GM19035 (cell line): ENCODE measurements at regions not wholly inside any gene's neighbourhood (a gene's known extent, or its start where the extent isn't known, plus 50 kb on each side); places are given as distances from the start of the nearest gene placed in this dataset.
"Not testable (repeated sequence)": the region's sequence is repeated elsewhere in the genome, so short reads cannot be mapped to it uniquely, and the experiment has no call there.

Source experiments
- ATAC-seq: cut with Tn5 transposase; IDR thresholded peaks from one replicate; pipeline ENCODE4 v1.9.1; 2021; ENCODE audit not compliant: unreplicated experiment

DNA sequence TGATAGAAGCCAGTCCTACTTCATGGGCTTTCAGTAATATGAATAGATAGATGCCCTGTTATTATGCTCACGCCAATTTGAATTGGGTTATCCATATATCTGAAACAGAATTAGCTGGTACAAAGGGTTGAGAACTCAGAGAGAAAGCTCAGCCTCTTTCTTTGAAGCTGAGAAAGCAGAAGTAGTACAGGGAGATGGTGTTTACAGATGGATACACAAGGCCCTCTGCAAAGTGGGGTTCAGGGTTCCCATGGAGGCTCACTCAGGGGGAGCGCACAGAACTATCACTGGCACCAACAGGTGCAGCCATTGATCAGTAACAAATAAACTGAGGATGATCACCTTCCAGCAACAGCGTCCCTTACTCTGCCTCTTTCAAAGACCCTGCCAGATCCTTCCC is 349.7 kb downstream of the ICE1 start:
- ATAC-seq: no peak

DNA sequence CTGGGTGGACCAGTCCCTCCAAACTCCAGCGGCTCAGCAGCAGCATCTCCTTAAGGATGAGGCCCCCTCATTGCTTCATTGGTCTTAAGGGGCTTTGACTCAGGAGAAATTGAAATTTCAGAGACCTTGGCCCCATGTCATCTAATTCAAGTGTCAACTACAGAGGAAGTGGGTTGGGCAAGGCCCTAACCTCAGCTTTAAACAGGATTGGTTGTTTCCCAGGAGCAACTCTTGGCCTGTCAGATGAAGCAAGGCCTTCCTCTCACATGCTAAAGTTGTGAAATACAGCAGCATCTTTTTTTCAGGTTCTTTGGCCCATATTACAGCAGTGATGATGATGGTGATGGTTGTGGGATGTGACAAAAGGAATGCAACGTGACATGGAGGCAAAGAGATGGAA is 348.3 kb downstream of the ICE1 start:
- ATAC-seq: no peak

DNA sequence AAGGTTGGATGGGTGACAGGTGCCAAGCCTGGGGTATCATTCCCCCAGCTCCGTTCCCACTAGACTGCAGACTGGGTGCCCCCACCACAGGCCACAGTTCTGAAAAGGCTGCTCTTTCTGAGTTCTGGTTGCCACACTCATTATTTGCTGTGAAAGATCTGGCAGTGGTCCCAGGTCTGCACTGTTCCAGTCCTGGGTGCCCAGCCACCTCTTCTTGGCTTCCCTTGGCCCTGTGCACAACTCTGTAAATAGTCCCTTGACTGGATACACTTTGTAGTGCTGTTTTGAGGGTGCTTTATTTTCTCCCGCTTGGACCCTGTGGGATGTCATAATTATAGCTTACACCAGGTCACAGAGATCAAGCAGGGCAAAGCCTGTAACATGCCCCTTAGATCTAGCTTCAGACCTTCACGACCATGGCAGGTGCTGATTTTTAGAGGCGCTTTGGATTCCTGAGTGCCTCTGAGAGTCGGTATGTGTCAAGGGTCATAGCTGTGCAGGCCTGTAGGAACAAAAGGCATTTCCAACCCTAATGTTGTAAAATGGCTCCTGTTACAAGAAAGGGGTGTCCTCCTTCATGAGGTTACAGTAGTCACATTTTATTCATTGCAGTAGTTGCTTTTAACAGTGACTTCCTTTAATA is 344.9 kb downstream of the ICE1 start:
- ATAC-seq: no peak

DNA sequence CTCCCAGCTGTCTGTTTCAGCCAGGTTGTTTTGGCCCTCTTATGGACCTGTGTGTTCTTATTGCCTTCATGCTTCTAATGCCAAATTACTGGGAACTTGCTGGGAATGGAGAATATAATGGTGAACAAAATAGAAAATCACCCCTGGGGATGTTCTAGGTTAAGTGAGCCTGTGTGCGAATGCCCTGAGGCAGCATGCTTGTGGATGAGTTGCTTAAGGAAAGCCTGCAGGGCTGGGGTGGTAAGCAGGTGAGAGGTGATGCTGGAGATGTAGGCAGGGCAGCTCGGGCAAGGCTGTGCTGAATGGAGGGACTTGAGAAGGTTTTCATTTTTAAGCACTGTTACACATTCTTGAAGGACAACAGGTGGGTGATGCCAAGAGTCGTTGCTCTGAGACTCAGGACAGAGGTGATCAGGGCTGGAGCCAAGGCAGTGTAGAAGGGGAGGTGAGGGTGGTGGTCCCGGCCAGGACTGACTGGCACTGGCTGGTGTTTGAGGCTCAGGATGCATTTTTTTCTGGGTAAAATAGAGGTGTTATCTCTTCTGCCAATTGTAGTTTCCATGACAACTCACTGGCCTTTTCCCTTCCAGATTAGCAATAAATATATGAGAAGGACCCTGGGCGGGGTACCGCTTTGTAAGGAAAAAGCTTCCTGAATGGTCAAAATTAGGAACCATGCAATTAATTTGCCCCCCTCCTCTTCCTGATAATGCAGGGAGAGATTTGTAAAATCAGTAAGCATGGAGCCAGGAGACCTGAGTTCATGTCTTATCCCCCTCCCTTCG is 342.8 kb downstream of the ICE1 start:
- no peak for ATAC-seq

DNA sequence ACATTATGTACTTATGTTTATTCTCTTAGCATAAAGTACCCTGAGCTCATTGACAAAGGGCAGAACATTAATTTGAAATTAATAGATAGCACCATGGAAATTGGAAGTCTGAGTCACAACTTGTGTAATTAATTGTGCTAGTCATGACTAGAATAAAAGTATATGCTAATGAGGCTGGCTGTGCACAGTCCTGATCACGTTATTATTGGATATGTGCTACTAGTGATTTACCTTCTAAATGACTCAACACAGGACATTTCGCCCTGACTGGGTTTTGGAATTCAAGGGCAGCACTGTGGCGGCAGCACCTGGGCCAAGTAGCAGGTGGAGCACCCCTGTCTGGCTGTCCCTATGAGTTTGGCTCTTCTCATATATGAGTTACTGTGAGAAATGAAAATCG is 341.8 kb downstream of the ICE1 start:
- ATAC-seq: no peak

DNA sequence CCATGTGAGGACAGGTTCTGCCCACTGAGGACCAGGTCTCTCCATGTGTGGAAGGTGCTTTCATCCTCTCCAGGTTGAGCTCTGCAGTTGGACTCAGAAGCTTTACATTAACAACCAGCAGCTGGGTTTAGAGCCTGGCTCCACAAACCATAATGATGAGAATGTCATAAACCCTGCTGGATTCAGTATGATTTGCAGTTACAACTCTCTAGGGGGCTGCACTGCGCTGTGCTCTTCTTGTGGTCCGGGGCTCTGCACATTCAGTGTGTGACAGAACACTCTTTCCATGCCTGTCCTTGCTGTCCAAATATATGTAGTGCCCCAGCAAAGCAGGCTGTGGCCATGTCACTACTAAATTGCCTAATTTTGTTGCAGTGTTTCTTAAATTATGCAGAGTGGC is 334.3 kb downstream of the ICE1 start:
- no peak for ATAC-seq

DNA sequence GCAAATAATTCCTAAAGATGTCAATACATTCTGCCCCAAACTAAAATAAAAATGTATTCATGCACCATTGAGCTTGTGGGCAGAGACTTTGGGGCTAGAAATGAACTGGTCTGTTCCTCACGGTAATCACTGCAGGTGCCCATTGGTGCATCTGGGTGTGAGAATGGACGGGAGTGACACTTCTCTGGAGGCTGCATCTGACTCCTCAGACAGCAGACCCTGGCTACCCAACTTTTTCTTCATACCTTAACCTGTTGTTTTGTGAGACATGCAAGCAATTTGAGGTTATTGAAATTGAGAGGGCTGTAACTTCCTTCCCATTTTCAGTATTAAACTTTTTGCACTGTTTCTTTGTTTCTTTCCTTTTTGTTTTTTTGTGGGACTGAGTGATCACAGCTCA is 333.4 kb downstream of the ICE1 start:
- ATAC-seq: peak; percentile 48

DNA sequence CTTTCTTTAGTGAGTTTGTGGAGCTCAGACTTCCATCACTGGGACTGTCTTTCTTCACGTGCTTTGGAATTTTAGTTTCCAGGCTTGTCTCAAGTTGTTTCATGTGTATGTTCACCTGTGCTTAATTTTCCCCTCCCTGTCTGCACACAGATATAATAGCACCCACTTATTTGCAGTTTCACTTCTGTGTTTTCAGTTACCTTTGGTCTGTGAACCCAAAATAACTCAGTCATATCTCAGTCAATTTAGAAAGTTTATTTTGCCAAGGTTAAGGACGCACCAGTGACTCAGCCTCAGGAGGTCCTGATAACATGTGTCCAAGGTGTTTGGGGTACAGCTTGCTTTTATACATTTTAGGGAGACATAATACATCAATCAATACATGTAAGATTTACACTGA is 330.4 kb downstream of the ICE1 start:
- peak; percentile 66 for ATAC-seq

DNA sequence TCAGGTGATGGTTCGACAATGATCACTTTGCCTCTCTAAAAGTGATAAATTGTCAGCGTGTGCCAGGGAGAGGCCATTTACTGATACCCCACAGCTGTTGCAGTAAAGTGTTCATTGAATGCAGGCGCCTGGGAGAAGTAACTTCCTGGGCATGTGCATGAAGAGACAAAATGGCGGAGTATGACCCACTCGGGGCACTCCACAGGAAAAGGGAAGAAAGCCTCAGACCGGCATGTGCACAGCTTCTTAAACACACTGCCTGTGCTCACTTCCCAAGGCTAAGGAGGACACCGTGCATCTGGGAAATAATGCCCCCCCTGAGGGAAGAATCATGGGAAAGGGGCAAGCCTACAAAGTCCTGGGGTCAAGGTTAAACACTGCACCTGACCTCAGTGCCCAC is 329.5 kb downstream of the ICE1 start:
- no peak for ATAC-seq

DNA sequence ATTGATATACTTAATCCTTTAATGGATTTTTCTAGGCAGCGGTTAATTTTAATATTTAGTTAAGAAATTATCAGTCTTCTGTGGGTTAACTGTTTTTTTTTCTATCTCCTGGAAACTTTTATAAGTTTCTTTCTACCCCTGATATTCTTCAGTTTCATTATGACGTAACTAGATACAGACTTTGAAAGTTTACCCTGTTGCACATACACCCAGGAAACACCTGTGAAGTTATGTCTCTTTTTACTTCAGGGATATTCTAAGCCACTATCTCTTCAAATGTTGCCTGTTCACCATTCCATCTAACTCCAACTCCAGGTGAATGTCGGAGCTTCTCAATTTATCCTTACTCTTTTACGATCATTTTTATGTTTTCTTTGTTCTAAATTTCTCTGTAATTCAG is 329.0 kb downstream of the ICE1 start:
- ATAC-seq: peak; percentile 36

DNA sequence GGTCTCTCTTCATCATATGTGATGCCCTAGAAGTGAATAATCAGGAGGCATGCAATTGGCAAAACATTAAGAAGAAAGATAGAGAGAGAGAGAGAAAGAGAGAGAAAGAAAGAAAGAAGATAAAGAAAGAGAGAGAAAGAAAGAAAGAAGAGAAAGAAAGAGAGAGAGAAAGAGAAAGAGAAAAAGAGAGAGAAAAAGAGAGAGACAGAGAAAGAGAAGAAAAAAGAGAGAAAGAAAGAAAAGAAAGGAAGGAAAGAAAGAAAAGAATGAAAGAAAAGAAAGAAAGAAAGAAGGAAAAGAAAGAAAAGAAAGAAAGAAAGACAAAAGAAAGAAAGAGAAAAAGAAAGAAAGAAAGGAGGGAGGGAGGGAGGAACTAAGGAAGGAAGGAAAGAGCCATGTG is 318.9 kb downstream of the ICE1 start:
- no peak for ATAC-seq

DNA sequence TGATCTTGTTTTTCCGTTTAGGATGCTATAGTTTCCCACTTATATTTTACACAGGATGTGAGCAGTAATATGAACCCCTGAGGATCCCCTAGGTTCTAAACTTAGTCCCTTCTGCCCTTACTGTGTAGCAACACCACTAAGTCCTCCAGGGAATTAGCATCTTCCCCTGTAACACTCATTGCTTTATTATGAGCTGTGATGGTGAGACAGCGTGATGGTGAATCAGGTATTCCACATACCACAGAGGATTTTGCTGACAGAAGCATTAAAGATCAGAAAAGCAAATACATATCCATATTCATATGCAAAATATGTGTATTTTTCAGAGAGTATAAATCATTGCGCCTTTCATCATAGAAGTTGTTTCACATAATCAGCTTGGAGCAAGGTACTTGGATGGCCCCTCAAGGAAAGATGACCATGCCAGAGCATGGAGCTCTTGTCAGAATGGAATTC is 317.0 kb downstream of the ICE1 start:
- peak; percentile 35 for ATAC-seq

DNA sequence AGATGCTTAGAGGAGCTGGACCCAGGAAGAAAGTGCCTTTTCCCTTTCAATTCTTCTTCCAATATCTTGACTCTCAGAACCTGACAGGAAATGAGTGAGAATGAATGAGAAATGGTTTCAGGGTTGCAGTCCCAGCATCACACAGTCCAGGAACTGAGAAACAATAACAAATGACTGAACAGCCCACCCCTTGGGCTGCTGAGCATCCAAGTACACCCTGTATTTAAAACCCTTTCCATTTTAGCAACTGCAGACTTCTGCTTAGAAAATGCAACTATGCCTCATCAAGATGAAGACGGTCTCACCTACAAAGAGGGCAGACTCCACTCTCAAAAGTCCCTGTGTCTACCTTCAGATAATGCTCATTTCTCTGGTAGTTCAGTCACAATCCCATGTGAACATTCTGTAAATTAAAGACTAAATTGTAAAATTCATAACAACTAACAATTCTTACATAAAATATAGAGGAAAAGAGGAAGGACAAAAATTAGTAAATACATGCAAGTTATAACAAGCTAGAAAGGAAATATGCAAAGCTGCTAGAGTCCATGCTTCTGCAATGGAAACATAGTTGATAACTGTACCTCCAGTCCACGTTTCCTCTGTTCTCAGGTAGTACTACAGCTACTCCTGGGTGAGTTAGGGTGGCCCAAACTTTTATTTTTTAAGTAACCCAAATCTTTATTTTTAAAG is 316.5 kb downstream of the ICE1 start:
- ATAC-seq: peak; percentile 73

DNA sequence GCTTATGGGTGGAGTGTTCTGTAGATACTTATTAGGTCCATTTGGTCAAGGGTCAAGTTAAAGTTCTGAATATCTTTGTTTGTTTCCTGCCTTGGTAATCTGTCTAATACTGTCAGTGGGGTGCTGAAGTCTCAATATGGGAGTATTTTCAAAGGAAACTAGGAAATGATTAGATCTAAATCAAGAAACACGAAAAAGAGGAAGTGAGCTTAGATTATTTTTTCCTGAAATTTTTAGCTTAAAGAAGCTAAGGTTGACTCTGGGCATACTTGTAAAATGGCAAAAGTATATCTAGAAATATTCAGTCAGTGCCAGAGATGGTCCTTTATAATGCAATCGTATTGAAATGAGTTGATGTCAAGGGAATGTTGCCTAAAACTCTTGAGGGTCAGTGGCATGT is 313.5 kb downstream of the ICE1 start:
- ATAC-seq: no peak

DNA sequence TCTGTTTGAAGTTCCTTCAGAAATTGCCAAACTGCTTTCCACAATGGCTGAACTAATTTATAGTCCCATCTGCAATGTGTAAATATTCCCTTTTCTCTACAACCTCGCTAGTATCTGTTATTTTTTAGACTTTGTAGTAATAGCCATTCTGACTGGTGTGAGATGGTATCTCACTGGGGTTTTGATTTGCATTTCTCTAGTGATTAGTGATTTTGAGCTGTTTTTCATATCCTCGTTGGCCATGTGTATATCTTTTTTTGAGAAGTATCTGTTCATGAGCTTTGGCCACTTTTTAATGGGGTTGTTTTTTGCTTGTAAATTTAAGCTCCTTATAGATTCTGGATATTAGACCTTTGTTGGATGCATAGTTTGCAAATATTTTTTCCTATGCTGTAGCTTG is 310.6 kb downstream of the ICE1 start:
- ATAC-seq: not testable (repeated sequence)

DNA sequence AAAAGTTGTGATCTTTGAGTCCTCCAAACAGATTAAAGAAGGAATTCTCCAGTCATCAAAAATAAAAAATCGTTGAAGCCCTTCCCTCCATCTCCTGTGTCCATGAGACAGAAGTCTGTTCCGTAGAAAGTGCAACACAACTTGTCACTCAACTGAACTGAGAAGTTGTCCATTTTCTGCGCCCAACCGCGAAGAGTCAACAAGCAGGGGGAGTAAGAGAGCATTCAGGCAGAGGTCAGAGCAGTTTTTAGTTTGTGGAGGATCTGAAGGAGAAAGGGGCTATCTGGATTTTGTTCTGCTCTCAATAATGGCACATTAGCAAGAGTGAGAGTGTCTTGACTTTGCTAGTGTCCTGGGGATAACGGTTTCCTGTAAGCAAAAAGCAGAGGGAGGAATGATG is 303.9 kb downstream of the ICE1 start:
- no peak for ATAC-seq

DNA sequence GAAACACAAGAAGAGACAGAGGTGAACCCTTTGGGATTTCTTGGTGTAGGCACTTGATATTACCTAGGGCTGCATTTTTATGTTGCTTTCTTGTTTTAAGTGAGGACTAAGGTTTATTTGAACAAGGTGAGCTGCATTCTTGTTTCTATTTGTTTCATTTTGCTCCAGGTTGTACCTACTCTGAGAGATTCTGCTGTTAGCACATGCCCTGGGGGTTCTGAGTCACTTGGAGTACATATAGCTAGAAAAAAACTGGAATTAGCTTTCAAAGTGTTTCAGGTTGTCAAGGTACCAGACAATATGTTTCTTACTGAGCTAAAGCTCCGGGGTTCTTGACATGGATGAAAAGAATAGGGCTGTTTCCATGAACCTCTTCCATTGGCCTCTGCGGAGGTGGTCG is 299.4 kb downstream of the ICE1 start:
- ATAC-seq: no peak

DNA sequence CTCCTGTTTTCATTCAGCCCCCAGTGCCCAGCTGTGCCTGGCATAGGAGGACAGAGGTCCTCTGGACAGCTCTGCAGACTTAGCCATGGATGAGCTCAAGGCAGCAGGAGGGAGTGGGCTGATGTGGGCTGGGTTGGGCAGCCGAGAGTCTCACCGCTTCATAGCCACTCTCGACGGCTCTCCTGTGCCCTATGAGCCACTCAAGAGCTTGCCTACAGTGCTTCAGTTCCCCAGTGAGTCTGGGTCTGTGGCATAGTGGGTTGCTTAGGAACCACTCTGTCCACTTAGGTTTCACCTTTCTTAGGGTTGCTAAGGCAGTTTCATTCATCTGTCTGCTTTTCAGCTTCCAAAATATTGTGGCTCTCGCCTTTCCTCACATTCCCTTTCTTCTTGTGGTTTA is 296.8 kb downstream of the ICE1 start:
- ATAC-seq: no peak

DNA sequence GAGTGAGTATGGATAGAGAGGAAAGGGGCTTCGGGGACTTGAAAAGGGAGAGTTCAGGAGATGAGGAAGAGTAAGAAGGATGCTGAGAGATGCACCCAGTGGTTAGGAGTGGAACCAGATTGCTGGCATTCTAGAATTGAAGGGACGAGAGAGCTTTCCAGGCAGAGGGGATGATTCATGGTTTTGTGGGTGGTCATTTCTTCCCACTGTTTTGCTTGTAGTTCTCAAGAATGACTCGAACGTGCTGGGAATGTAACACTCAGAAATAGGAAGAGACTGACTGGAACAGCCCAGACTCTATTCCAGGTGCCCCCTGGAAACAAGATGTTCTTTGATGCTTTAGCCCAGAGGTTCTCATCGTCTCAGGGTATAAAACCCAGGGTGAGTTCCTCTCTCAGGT is 294.2 kb downstream of the ICE1 start:
- ATAC-seq: no peak

DNA sequence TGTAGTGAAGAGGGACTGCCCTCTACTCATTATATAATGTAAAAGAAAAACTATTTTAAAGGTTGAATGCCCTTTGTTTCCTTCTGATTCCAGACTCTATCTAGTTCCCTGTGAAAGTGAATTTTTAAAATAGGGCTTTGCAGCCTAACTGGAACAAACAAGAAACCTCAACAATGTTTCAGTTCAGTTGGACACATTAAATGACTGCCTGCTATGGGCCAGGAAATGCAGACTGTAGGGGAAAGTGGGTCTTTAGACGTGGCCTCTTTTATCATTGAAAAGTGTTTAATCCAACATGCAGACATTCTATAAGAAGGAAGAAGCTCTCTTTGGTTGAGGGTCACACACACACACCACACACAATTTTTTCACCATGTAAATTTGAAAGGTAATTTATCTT is 289.1 kb downstream of the ICE1 start:
- ATAC-seq: no peak

DNA sequence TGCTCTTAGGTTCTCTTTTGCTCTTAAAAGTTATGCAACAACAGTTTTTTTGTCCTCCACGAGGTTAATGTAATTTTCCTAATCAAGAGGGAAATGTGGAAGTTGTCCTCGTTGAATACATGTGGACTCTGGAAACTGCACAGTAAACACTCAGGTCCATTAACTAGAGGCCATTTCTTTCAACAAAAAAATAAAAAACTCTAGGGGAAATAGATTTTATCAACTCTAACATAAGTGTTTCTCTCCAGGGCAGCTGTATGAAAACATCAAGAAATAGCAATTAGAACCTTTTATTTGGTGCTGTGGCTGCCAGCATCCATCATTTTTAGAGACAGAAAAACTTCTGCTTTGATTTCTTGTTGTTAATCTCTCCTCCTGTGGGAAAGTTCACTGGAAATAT is 288.6 kb downstream of the ICE1 start:
- no peak for ATAC-seq

DNA sequence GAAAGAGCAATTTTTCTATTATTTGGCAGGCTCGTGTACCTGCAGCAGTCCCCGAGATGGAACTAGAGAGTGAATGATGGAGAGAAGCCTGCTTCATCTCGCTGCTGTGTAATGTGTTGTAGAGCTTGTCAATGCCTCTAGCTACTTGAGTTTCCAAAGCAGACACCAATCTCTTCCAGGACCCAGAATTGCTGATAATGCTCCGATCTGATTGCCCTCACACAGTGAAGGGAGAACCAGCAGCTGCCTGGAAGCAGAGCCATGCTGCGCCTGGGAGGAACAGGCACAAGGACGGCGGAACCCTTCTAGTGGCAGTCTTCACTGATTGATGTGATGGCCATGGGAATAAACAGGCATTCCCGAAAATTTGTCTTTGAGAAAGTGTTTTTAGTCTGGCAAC is 288.0 kb downstream of the ICE1 start:
- no peak for ATAC-seq
